A549 (cell line): ENCODE measurements at regions not wholly inside any gene's neighbourhood (a gene's known extent, or its start where the extent isn't known, plus 50 kb on each side); places are given as distances from the start of the nearest gene placed in this dataset.

ENCODE experiments used
- ATAC-seq, 2 experiments: fragments of 200-7000 bp in 1 of 2; fragments of >200 bp in 1 of 2; cut with Nextera tagmentation in 1 of 2; cut with Tn5 transposase in 1 of 2; 3 replicates each; pipeline versions ENCODE4 v1.8.0 to v1.9.1; 2018 to 2020; ENCODE audit warnings: mild to moderate bottlenecking in 1 of 2, moderate library complexity in 1 of 2
- CTCF ChIA-PET: fragments of 300-600 bp; sonication (Branson Sonifier 250); formaldehyde crosslinking; extraction: SDS; loops from one replicate; lab custom pipeline; 2021; ENCODE audit warnings: antibody characterized with exemption, inconsistent platforms; lab: Yijun Ruan, JAX
- POLR2A ChIA-PET: fragments of 350-600 bp; formaldehyde crosslinking; extraction: SDS; loops from one replicate; lab custom pipeline; 2021; ENCODE audit warnings: antibody characterized with exemption, inconsistent platforms; lab: Yijun Ruan, JAX
- DNase-seq, 2 experiments: peaks; one replicate each; pipeline versions ENCODE4 v3.0.0 to v3.0.0-alpha.2; 2011 to 2016; ENCODE audit warnings: low read depth in 1 of 2, low spot score in 1 of 2
- FAIRE-seq: peaks from 2 replicates; lab custom pipeline; 2011; peaks lifted over from hg19 to GRCh38; lab: Jason Lieb, UNC
- H3K27ac ChIP-seq, 2 experiments: fragments of >200 bp; sonication (Bioruptor Twin); formaldehyde crosslinking; 3 replicates each; pipeline ENCODE4 v1.5.1; 2016 to 2017
- H3K4me1 ChIP-seq: fragments of >200 bp; sonication (Bioruptor Twin); formaldehyde crosslinking; 3 replicates; pipeline ENCODE4 v1.6.1; 2016
- H3K4me2 ChIP-seq: fragments of >200 bp; sonication (Bioruptor Twin); formaldehyde crosslinking; 3 replicates; pipeline ENCODE4 v1.6.1; 2016
- H3K4me3 ChIP-seq: fragments of >200 bp; sonication (Bioruptor Twin); formaldehyde crosslinking; 3 replicates; pipeline ENCODE4 v1.5.1; 2016
- H3K9me3 ChIP-seq: fragments of >200 bp; sonication (Bioruptor Twin); formaldehyde crosslinking; 3 replicates; pipeline ENCODE4 v1.6.1; 2016
- ATOH8 ChIP-seq: fragments of 250-450 bp; sonication (Bioruptor Pico); IDR thresholded peaks from 2 replicates; pipeline ENCODE4 v1.5.0; 2020; ENCODE audit warnings: low read depth, mild to moderate bottlenecking, moderate library complexity
- BCL3 ChIP-seq: fragments of >200 bp; sonication (Bioruptor Twin); formaldehyde crosslinking; IDR thresholded peaks from 3 replicates; pipeline ENCODE4 v1.6.1; 2016
- BHLHE40 ChIP-seq: IDR thresholded peaks from 2 replicates; pipeline ENCODE4 v1.6.1; 2012; ENCODE audit warnings: low read depth, low read length, inconsistent platforms
- CEBPB ChIP-seq, 2 experiments: fragments of >200 bp in 1 of 2; sonication (Bioruptor Twin) in 1 of 2; formaldehyde crosslinking in 1 of 2; IDR thresholded peaks; 2 replicates each; pipeline ENCODE4 v1.6.1; 2012 to 2016
- CHD4 ChIP-seq: fragments of 200-600 bp; sonication (generic); IDR thresholded peaks from 2 replicates; pipeline ENCODE4 v1.6.1; 2016; ENCODE audit warnings: antibody characterized with exemption, mild to moderate bottlenecking, borderline replicate concordance
- CTCF ChIP-seq: fragments of >200 bp; sonication (Bioruptor Twin); formaldehyde crosslinking; IDR thresholded peaks from 3 replicates; pipeline ENCODE4 v1.5.1; 2016
- E2F6 ChIP-seq: IDR thresholded peaks from 2 replicates; pipeline ENCODE4 v1.6.1; 2012; ENCODE audit warnings: low read depth, borderline replicate concordance
- EHF ChIP-seq: fragments of 250-450 bp; sonication (Bioruptor Pico); IDR thresholded peaks from 2 replicates; pipeline ENCODE4 v1.5.0; 2020; ENCODE audit warnings: mild to moderate bottlenecking
- EHMT2 ChIP-seq: fragments of 200-600 bp; sonication (generic); IDR thresholded peaks from 2 replicates; pipeline ENCODE4 v1.6.1; 2016; ENCODE audit warnings: antibody characterized with exemption, low read depth, mild to moderate bottlenecking, moderate library complexity
- ELK1 ChIP-seq: fragments of 150-350 bp; IDR thresholded peaks from 2 replicates; pipeline ENCODE4 v1.6.1; 2014; ENCODE audit warnings: low read depth, mild to moderate bottlenecking, low read length
- ESRRA ChIP-seq: fragments of 150-350 bp; IDR thresholded peaks from 2 replicates; pipeline ENCODE4 v1.6.1; 2014; ENCODE audit warnings: mild to moderate bottlenecking, low read length, borderline replicate concordance
- GATA3 ChIP-seq: IDR thresholded peaks from 2 replicates; pipeline ENCODE4 v1.6.1; 2012; ENCODE audit warnings: borderline replicate concordance
- JUNB ChIP-seq: fragments of >200 bp; sonication (Bioruptor Twin); formaldehyde crosslinking; IDR thresholded peaks from 2 replicates; pipeline ENCODE4 v1.6.1; 2016
- KDM5A ChIP-seq: fragments of 200-600 bp; sonication (generic); IDR thresholded peaks from 2 replicates; pipeline ENCODE4 v1.6.1; 2016; ENCODE audit warnings: antibody characterized with exemption, mild to moderate bottlenecking
- MAFK ChIP-seq: fragments of 450-650 bp; IDR thresholded peaks from 2 replicates; pipeline ENCODE4 v1.6.1; 2014; ENCODE audit not compliant: partially characterized antibody
- PHF8 ChIP-seq: fragments of 200-600 bp; sonication (generic); IDR thresholded peaks from 2 replicates; pipeline ENCODE4 v1.6.1; 2016; ENCODE audit warnings: low read depth, mild to moderate bottlenecking, antibody characterized with exemption, moderate library complexity, borderline replicate concordance
- RAD21 ChIP-seq, 2 experiments: fragments of >200 bp in 1 of 2; sonication (Bioruptor Twin) in 1 of 2; formaldehyde crosslinking in 1 of 2; IDR thresholded peaks in 1 of 2; conservative IDR thresholded peaks in 1 of 2; 2 replicates in 1 of 2; 3 replicates in 1 of 2; pipeline ENCODE4 v1.6.1; 2012 to 2018; ENCODE audit warnings: inconsistent platforms in 1 of 2
- RARB ChIP-seq: fragments of 250-450 bp; sonication (Bioruptor Pico); IDR thresholded peaks from 2 replicates; pipeline ENCODE4 v1.8.0; 2021; ENCODE audit warnings: mild to moderate bottlenecking, moderate library complexity
- RNF2 ChIP-seq: fragments of 200-600 bp; sonication (generic); IDR thresholded peaks from 2 replicates; pipeline ENCODE4 v1.6.1; 2016; ENCODE audit warnings: low read depth, mild to moderate bottlenecking, antibody characterized with exemption, moderate library complexity, borderline replicate concordance
- TFCP2L1 ChIP-seq: fragments of 250-450 bp; sonication (Bioruptor Pico); IDR thresholded peaks from 2 replicates; pipeline ENCODE4 v1.5.0; 2021; ENCODE audit warnings: mild to moderate bottlenecking
- ZFP36 ChIP-seq: fragments of 450-650 bp; IDR thresholded peaks from 2 replicates; pipeline ENCODE4 v1.6.1; 2014; ENCODE audit warnings: borderline replicate concordance; ENCODE audit not compliant: partially characterized antibody
- ZNF302 ChIP-seq: fragments of 250-450 bp; sonication (Bioruptor Pico); IDR thresholded peaks from 2 replicates; pipeline ENCODE4 v1.9.0; 2021; ENCODE audit warnings: inconsistent platforms, mild to moderate bottlenecking, moderate library complexity
- WGBS: methylation state at CpG from one replicate; pipeline ENCODE4 v1.1.6; 2017; ENCODE audit errors: missing lambda C conversion rate; 5-methylcytosine and 5-hydroxymethylcytosine counted together

GRCh38 chr4:18976884-18977283 lies 955.3 kb upstream of the LCORL start:
- TF ChIP-seq JUNB (no peak), ZFP36 (no peak), CEBPB (IDR thresholded peaks at IDR 0.05) (no peak), E2F6 (no peak), EHF (CRISPR knock-in tag) (no peak), PHF8 (no peak), TFCP2L1 (CRISPR knock-in tag) (no peak)
- WGBS = 0% methylated on average over 3 of the region's 3 CpGs
- DNase-seq = no peak
- H3K4me3 ChIP-seq = no peak overlapping the region
- ChIA-PET CTCF (no interaction called here), POLR2A (no interaction called here)
- no peaks in the 10 kb centered on the region for H3K9me3 ChIP-seq
- H3K27ac ChIP-seq = no peak overlapping the region
- FAIRE-seq = no peak
- no peak overlapping the region for H3K4me2 ChIP-seq
- H3K4me1 ChIP-seq = no peaks in the 10 kb centered on the region
- no peak for ATAC-seq

- WGBS = 5% methylated on average over 6 of the region's 6 CpGs
- no peak for ATAC-seq
- ChIA-PET CTCF (no interaction called here), POLR2A (no interaction called here)
- H3K4me3 ChIP-seq = no peak overlapping the region
- no peak for TF ChIP-seq ESRRA
- TF ChIP-seq MAFK = peak; percentile 6
- no peak overlapping the region for H3K27ac ChIP-seq
- DNase-seq = no peak
- FAIRE-seq = no peak
- H3K4me2 ChIP-seq = no peak overlapping the region
- H3K9me3 ChIP-seq = no peaks in the 10 kb centered on the region
- H3K4me1 ChIP-seq = no peaks in the 10 kb centered on the region
Measured at GRCh38 chr4:18975916-18976808, 954.6 kb upstream of the LCORL start.

GRCh38 chr4:18973296-18973695 lies 951.7 kb upstream of the LCORL start:
- TF ChIP-seq CHD4 (no peak), RNF2 (no peak), RAD21 (conservative IDR thresholded peaks at IDR 0.05 in 1 of 2, IDR thresholded peaks at IDR 0.05 in 1 of 2) (no peak), ZNF302 (CRISPR knock-in tag) (no peak), BHLHE40 (no peak), BCL3 (no peak), GATA3 (no peak)
- Histone ChIP-seq H3K4me3 (no peak overlapping the region), H3K9me3 (no peaks in the 10 kb centered on the region), H3K27ac (no peak overlapping the region), H3K4me2 (no peak overlapping the region), H3K4me1 (no peaks in the 10 kb centered on the region)
- 0% methylated on average over 1 of the region's 1 CpG for WGBS
- ATAC-seq (no peak), DNase-seq (no peak), FAIRE-seq (no peak)
- ChIA-PET CTCF (no interaction called here), POLR2A (no interaction called here)

GRCh38 chr4:18961879-18962278 lies 940.3 kb upstream of the LCORL start:
- Histone ChIP-seq H3K27ac (no peak overlapping the region), H3K4me3 (no peak overlapping the region), H3K4me1 (no peaks in the 10 kb centered on the region), H3K4me2 (no peak overlapping the region), H3K9me3 (no peaks in the 10 kb centered on the region)
- CTCF ChIA-PET = no interaction called here
- TF ChIP-seq KDM5A (no peak), CTCF (no peak), ATOH8 (CRISPR knock-in tag) (no peak), EHMT2 (no peak), BCL3 (no peak), RARB (CRISPR knock-in tag) (no peak), RNF2 (no peak), ZFP36 (no peak), ELK1 (no peak)
- POLR2A ChIA-PET = no interaction called here
- FAIRE-seq = no peak
- DNase-seq = no peak
- ATAC-seq = no peak
